ENCODE measurements at regions not wholly inside any gene's neighbourhood (a gene's known extent, or its start where the extent isn't known, plus 50 kb on each side); places are given as distances from the start of the nearest gene placed in this dataset.

- TF ChIP-seq CTCF (IDR thresholded peaks at IDR 0.05; ENCODE audit: low read depth, low read length) (no peak), POLR2A (IDR thresholded peaks at IDR 0.05; ENCODE audit: extremely low read depth, insufficient read length) (no peak), MAX (IDR thresholded peaks at IDR 0.05; ENCODE audit: low read depth, low read length) (no peak)
Measured at GRCh38 chr5:56343988-56344387, 110.9 kb upstream of the ANKRD55 start.
